ENCODE measurements at regions not wholly inside any gene's neighbourhood (a gene's known extent, or its start where the extent isn't known, plus 50 kb on each side); places are given as distances from the start of the nearest gene placed in this dataset.
A peak's percentile ranks its signal among the peaks of the same experiment; 100 is the strongest.
"Not testable (repeated sequence)": the region's sequence is repeated elsewhere in the genome, so short reads cannot be mapped to it uniquely, and the experiment has no call there.

GRCh38 chr18:25533218-25533617 is 181.3 kb upstream of the ZNF521 start:
- no peak overlapping the region for H3K4me2 ChIP-seq (ENCODE audit: extremely low read depth, insufficient read depth, low read length)
- H3K4me1 ChIP-seq (ENCODE audit: control insufficient read depth, extremely low read depth, insufficient read depth, low read length): no peaks in the 10 kb centered on the region
- no peak overlapping the region for H2AFZ ChIP-seq (ENCODE audit: low read length)
- no peaks in the 10 kb centered on the region for H4K20me1 ChIP-seq (ENCODE audit: control insufficient read depth, extremely low read depth, insufficient read depth, low read length)
- H3K9ac ChIP-seq (ENCODE audit: insufficient read depth, low read length): no peak overlapping the region
- peak in 1 of 2 donors; percentile 4 for DNase-seq (ENCODE audit: low read depth in 2 of 2)
- no peak for TF ChIP-seq CTCF (conservative IDR thresholded peaks at IDR 0.05 in 1 of 2, IDR thresholded peaks at IDR 0.05 in 1 of 2; ENCODE audit: low read depth in 1 of 2, low read length in 2 of 2)
- no peak for TF ChIP-seq EZH2 (IDR thresholded peaks at IDR 0.05; ENCODE audit: low read length, missing control alignments)
- no peak overlapping the region for H3K27ac ChIP-seq (ENCODE audit: insufficient read depth, low read length)
- no peaks in the 10 kb centered on the region for H3K79me2 ChIP-seq (ENCODE audit: control insufficient read depth, insufficient read depth, low read length)
- H3K36me3 ChIP-seq (ENCODE audit: control insufficient read depth, insufficient read depth, low read length): no peaks in the 10 kb centered on the region
- H3K27me3 ChIP-seq (ENCODE audit: control insufficient read depth, insufficient read depth, low read length): no peaks in the 10 kb centered on the region
- no peaks in the 10 kb centered on the region for H3K9me3 ChIP-seq (ENCODE audit: control insufficient read depth, insufficient read depth, low read depth, low read length)
- H3K4me3 ChIP-seq (replicated peaks in 1 of 4; ENCODE audit: control extremely low read depth in 1 of 4, insufficient read depth in 1 of 4, low read depth in 3 of 4, low read length in 4 of 4): no peak overlapping the region

GRCh38 chr18:25531207-25531606 is 179.2 kb upstream of the ZNF521 start:
- Histone ChIP-seq H4K20me1 (ENCODE audit: control insufficient read depth, extremely low read depth, insufficient read depth, low read length) (no peaks in the 10 kb centered on the region), H3K36me3 (ENCODE audit: control insufficient read depth, insufficient read depth, low read length) (no peaks in the 10 kb centered on the region), H3K9me3 (ENCODE audit: control insufficient read depth, insufficient read depth, low read depth, low read length) (no peaks in the 10 kb centered on the region), H3K27me3 (ENCODE audit: control insufficient read depth, insufficient read depth, low read length) (no peaks in the 10 kb centered on the region), H3K27ac (ENCODE audit: insufficient read depth, low read length) (no peak overlapping the region), H3K4me2 (ENCODE audit: extremely low read depth, insufficient read depth, low read length) (no peak overlapping the region), H3K79me2 (ENCODE audit: control insufficient read depth, insufficient read depth, low read length) (no peaks in the 10 kb centered on the region), H3K4me3 (replicated peaks in 1 of 4; ENCODE audit: control extremely low read depth in 1 of 4, insufficient read depth in 1 of 4, low read depth in 3 of 4, low read length in 4 of 4) (no peak overlapping the region), H2AFZ (ENCODE audit: low read length) (no peak overlapping the region), H3K4me1 (ENCODE audit: control insufficient read depth, extremely low read depth, insufficient read depth, low read length) (no peaks in the 10 kb centered on the region), H3K9ac (ENCODE audit: insufficient read depth, low read length) (no peak overlapping the region)
- TF ChIP-seq CTCF (conservative IDR thresholded peaks at IDR 0.05 in 1 of 2, IDR thresholded peaks at IDR 0.05 in 1 of 2; ENCODE audit: low read depth in 1 of 2, low read length in 2 of 2): no peak
- TF ChIP-seq EZH2 (IDR thresholded peaks at IDR 0.05; ENCODE audit: low read length, missing control alignments): no peak
- no peak for DNase-seq (ENCODE audit: low read depth in 2 of 2)

- H3K4me3 ChIP-seq (replicated peaks in 1 of 4; ENCODE audit: control extremely low read depth in 1 of 4, insufficient read depth in 1 of 4, low read depth in 3 of 4, low read length in 4 of 4); H3K9ac ChIP-seq (ENCODE audit: insufficient read depth, low read length); H3K4me1 ChIP-seq (ENCODE audit: control insufficient read depth, extremely low read depth, insufficient read depth, low read length); H4K20me1 ChIP-seq (ENCODE audit: control insufficient read depth, extremely low read depth, insufficient read depth, low read length); H3K4me2 ChIP-seq (ENCODE audit: extremely low read depth, insufficient read depth, low read length); H2AFZ ChIP-seq (ENCODE audit: low read length); DNase-seq (ENCODE audit: low read depth in 2 of 2); H3K36me3 ChIP-seq (ENCODE audit: control insufficient read depth, insufficient read depth, low read length); H3K27me3 ChIP-seq (ENCODE audit: control insufficient read depth, insufficient read depth, low read length); H3K9me3 ChIP-seq (ENCODE audit: control insufficient read depth, insufficient read depth, low read depth, low read length); H3K27ac ChIP-seq (ENCODE audit: insufficient read depth, low read length); H3K79me2 ChIP-seq (ENCODE audit: control insufficient read depth, insufficient read depth, low read length): not testable (repeated sequence)
Measured at GRCh38 chr18:25525789-25526188, 173.8 kb upstream of the ZNF521 start.

GRCh38 chr18:25518716-25519053 is 166.7 kb upstream of the ZNF521 start:
- Histone ChIP-seq H2AFZ (ENCODE audit: low read length) (no peak overlapping the region), H3K36me3 (ENCODE audit: control insufficient read depth, insufficient read depth, low read length) (no peaks in the 10 kb centered on the region), H3K79me2 (ENCODE audit: control insufficient read depth, insufficient read depth, low read length) (no peaks in the 10 kb centered on the region), H3K9ac (ENCODE audit: insufficient read depth, low read length) (no peak overlapping the region), H3K27me3 (ENCODE audit: control insufficient read depth, insufficient read depth, low read length) (no peaks in the 10 kb centered on the region), H4K20me1 (ENCODE audit: control insufficient read depth, extremely low read depth, insufficient read depth, low read length) (no peaks in the 10 kb centered on the region), H3K4me2 (ENCODE audit: extremely low read depth, insufficient read depth, low read length) (no peak overlapping the region), H3K9me3 (ENCODE audit: control insufficient read depth, insufficient read depth, low read depth, low read length) (no peaks in the 10 kb centered on the region), H3K27ac (ENCODE audit: insufficient read depth, low read length) (no peak overlapping the region), H3K4me3 (replicated peaks in 1 of 4; ENCODE audit: control extremely low read depth in 1 of 4, insufficient read depth in 1 of 4, low read depth in 3 of 4, low read length in 4 of 4) (no peak overlapping the region), H3K4me1 (ENCODE audit: control insufficient read depth, extremely low read depth, insufficient read depth, low read length) (no peaks in the 10 kb centered on the region)
- DNase-seq (ENCODE audit: low read depth in 2 of 2): no peak
- TF ChIP-seq EZH2 (IDR thresholded peaks at IDR 0.05; ENCODE audit: low read length, missing control alignments) (no peak), CTCF (conservative IDR thresholded peaks at IDR 0.05 in 1 of 2, IDR thresholded peaks at IDR 0.05 in 1 of 2; ENCODE audit: low read depth in 1 of 2, low read length in 2 of 2) (no peak)
